GM12865 (cell line): ENCODE measurements at regions not wholly inside any gene's neighbourhood (a gene's known extent, or its start where the extent isn't known, plus 50 kb on each side); places are given as distances from the start of the nearest gene placed in this dataset.

Experiments
- DNase-seq: peaks from one replicate; pipeline ENCODE4 v3.0.0; 2010; ENCODE audit warnings: low read depth
- H3K4me3 ChIP-seq: 2 replicates; pipeline ENCODE4 v1.5.1; 2011; ENCODE audit warnings: mild to moderate bottlenecking, low read depth, low read length, control low read depth
- TF ChIP-seq, protein P1 (sequence below): IDR thresholded peaks from 2 replicates; pipeline ENCODE4 v1.5.1; 2011; ENCODE audit warnings: low read length, control low read depth, low read depth, inconsistent platforms; ENCODE audit not compliant: insufficient read depth; ENCODE audit errors: missing control alignments

DNA sequence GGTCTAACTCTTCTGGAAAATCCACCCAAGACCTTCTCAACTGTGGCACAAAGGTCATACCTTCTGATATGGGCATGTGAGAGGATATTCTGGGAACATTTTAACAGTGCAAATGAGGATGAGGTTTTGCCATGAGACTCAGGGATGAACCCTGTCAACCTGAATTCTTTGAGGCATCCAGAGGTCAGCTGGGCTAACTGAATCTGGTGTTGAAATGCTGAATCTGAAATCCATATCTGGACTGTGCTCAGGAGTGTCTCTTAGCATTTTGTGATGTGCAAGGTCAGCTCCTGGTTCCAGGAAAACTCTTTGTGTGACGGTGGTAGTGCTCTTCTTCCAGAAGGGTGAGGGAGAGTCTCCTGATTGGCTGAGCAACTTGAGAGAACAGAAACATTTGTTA, 276.0 kb upstream of the SALL1 start:
- no peak overlapping the region for H3K4me3 ChIP-seq
- DNase-seq: no peak
- TF ChIP-seq, protein P1, sequence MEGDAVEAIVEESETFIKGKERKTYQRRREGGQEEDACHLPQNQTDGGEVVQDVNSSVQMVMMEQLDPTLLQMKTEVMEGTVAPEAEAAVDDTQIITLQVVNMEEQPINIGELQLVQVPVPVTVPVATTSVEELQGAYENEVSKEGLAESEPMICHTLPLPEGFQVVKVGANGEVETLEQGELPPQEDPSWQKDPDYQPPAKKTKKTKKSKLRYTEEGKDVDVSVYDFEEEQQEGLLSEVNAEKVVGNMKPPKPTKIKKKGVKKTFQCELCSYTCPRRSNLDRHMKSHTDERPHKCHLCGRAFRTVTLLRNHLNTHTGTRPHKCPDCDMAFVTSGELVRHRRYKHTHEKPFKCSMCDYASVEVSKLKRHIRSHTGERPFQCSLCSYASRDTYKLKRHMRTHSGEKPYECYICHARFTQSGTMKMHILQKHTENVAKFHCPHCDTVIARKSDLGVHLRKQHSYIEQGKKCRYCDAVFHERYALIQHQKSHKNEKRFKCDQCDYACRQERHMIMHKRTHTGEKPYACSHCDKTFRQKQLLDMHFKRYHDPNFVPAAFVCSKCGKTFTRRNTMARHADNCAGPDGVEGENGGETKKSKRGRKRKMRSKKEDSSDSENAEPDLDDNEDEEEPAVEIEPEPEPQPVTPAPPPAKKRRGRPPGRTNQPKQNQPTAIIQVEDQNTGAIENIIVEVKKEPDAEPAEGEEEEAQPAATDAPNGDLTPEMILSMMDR: no peak

DNA sequence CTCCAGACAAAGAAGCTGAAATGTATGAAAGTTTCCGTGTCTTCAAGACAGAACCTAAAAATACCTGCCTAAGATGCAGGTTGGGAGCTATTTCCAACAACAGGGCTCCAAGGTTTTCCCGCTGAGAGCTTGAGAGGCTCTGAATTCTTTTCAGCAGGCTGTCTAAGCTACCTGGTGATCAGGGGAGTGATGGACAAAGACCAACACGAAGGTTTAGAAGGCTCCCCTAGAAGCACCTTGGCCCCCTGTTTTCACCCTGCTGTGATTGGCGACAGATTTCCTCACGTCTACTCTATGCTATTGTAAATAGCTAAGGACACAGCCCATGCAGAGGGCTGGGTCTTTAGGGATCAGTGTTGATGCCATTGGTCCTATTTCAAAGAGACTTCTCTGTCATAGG, 275.2 kb upstream of the SALL1 start:
- TF ChIP-seq, protein P1: no peak
- H3K4me3 ChIP-seq: no peak overlapping the region
- DNase-seq: no peak

DNA sequence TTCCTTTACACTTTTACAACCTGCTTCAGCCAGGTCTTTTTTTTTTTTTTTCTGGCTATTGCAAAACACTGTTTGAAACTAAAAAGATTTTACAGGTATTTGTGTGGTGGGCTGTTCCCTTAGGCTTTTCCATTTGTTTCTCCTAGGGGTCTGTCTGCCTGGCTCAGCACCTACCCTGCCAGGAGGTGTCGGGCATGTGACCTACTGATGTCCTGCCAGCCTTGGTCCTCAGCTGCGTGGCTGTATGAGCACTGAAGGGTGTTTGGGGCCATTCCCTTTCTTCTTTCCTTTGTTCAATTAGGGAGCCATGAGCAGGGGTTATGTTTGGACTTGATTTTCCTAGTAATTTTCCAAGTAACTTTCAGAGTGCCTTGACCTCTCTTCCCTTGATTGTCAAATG, 269.2 kb upstream of the SALL1 start:
- no peak for DNase-seq
- H3K4me3 ChIP-seq: no peak overlapping the region
- TF ChIP-seq, protein P1: no peak

DNA sequence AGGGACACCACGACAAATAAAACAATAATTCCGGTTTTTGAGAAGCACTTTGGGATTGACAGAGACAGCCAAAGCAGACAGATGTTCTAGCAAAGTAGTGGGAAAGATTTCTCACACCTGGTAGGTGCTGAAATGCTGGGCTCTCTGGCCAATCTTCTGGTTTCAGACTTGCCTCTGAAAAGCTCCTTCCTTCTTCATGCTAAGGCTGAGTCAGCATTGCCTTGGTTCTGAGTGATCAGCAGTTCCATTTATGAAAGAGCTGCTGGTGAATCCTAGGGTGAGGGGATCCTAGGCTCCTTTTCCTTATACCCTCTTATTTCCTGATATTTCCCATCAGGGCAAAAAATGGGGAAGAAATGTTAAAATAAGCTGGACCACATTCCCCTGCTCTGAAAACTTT, 268.7 kb upstream of the SALL1 start:
- DNase-seq: no peak
- TF ChIP-seq, protein P1: no peak
- no peak overlapping the region for H3K4me3 ChIP-seq

DNA sequence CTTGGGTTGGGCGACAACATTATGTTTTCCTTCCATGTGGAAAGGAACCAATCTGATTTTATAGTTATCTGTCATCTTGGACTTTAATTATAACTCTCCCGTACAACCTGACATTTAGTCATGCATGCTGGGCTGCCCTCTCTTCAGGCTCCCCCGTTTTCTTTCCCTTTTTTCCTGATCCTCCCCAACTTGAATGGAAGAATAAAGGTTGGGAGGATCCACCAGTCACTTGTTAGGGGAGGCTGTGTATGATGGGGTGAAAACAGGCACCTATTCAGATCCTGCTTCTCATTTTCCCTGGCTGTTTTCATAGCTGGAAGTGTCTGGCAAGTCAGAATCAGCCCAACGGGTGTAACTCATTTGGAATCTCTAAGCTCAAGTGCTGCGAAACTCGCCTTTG, 267.2 kb upstream of the SALL1 start:
- H3K4me3 ChIP-seq: no peak overlapping the region
- TF ChIP-seq, protein P1: no peak

DNA sequence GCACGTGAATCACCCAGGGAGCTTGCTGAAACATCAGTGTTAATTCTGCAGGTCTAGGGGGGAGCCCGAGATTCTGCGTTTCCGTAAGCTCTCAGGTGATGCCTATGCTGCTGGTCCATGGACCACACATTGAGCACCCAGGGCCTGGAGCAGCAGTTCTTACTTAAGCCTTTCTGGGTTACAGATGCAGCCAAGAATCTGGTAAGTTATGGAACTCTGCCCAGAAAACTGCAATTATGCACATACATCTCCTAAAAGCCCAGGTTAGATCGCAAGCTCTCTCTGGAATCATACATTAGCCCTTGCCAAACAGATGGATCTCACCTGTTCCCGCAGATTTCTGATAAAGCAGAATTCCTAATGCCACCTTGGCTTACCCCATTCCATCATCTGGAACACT, 265.9 kb upstream of the SALL1 start:
- no peak overlapping the region for H3K4me3 ChIP-seq
- DNase-seq: no peak
- TF ChIP-seq, protein P1: no peak

More for the DNA sequence above, 267.2 kb upstream of the SALL1 start:
- DNase-seq: no peak

DNA sequence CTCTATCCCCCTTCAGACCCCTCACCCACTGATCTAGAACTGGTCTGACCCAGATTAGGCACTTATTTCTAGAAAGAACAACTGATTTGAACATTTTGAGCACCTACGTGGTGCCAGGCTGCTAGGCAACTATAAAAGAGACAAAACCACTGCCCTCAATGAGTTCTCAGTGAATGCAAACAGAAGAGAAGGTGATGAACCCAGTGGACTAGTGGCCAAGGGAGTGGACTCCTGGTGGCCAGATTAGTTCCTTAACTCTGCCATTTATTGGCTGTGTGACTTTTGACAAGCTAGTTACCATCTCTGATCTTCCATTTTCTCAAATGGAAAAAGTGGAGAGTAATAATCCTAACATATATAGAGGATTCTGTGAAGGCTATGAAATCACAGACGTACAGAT, 259.1 kb upstream of the SALL1 start:
- no peak for DNase-seq
- TF ChIP-seq, protein P1: no peak
- no peak overlapping the region for H3K4me3 ChIP-seq
